ENCODE measurements at regions not wholly inside any gene's neighbourhood (a gene's known extent, or its start where the extent isn't known, plus 50 kb on each side); places are given as distances from the start of the nearest gene placed in this dataset.

GRCh38 chrX:110847334-110847733, 51.7 kb upstream of the CHRDL1 start:
- no peak for DNase-seq

DNA sequence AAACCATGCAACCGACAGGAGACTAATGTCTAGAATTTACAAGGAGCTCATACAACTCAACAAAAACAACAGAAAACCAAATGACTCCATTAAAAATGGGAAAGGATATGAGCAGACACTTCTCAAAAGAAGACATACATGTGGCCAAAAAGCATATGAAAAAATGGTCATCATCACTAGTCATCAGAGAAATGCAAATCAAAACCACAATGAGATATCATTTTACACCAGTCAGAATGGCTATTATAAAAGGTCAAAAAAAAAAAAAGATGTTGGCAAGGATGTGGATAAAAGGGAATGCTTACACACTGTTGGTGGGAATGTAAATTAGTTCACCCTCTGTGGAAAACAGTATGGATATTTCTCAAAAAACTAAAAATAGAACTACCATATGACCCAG, 50.5 kb upstream of the CHRDL1 start:
- DNase-seq: no peak
